Ectodermal cell (in vitro differentiated cells): ENCODE measurements at regions not wholly inside any gene's neighbourhood (a gene's known extent, or its start where the extent isn't known, plus 50 kb on each side); places are given as distances from the start of the nearest gene placed in this dataset.
"Not testable (repeated sequence)": the region's sequence is repeated elsewhere in the genome, so short reads cannot be mapped to it uniquely, and the experiment has no call there.

Experiments
- H3K27ac ChIP-seq: 2 replicates; pipeline ENCODE4 v1.7.0; 2013; ENCODE audit warnings: mild to moderate bottlenecking, low read depth, low read length; ENCODE audit not compliant: insufficient read depth, poor library complexity, severe bottlenecking
- H3K27me3 ChIP-seq: 2 replicates; pipeline ENCODE4 v1.7.0; 2013; ENCODE audit warnings: mild to moderate bottlenecking, low read length; ENCODE audit not compliant: insufficient read depth, control insufficient read depth, poor library complexity, severe bottlenecking
- H3K36me3 ChIP-seq: one replicate; pipeline ENCODE4 v1.7.0; 2013; ENCODE audit warnings: low read length; ENCODE audit not compliant: control insufficient read depth, insufficient read depth
- H3K4me1 ChIP-seq: one replicate; pipeline ENCODE4 v1.7.0; 2013; ENCODE audit warnings: low read length; ENCODE audit not compliant: control insufficient read depth, insufficient read depth
- H3K4me3 ChIP-seq: 2 replicates; pipeline ENCODE4 v1.7.0; 2013; ENCODE audit warnings: low read depth, low read length, control low read depth; ENCODE audit not compliant: insufficient read depth
- H3K9me3 ChIP-seq: 2 replicates; pipeline ENCODE4 v1.7.0; 2013; ENCODE audit warnings: mild to moderate bottlenecking, low read length, moderate library complexity; ENCODE audit not compliant: control insufficient read depth
- WGBS, 2 experiments: methylation state at CpG; one replicate each; pipeline ENCODE4 v1.1.7; 2013; ENCODE audit warnings: missing lambda C conversion rate in 2 of 2; 5-methylcytosine and 5-hydroxymethylcytosine counted together

- not testable (repeated sequence) for H3K9me3 ChIP-seq, H3K36me3 ChIP-seq, H3K27ac ChIP-seq, H3K27me3 ChIP-seq, H3K4me3 ChIP-seq
- H3K4me1 ChIP-seq: peaks cover 15% of the 10 kb centered on the region
- WGBS, 2 experiments: 97 to 98% methylated on average over 30 of the region's 30 CpGs
Observed at GRCh38 chr3:8440142-8440541, 61.5 kb upstream of the LMCD1 start.

DNA sequence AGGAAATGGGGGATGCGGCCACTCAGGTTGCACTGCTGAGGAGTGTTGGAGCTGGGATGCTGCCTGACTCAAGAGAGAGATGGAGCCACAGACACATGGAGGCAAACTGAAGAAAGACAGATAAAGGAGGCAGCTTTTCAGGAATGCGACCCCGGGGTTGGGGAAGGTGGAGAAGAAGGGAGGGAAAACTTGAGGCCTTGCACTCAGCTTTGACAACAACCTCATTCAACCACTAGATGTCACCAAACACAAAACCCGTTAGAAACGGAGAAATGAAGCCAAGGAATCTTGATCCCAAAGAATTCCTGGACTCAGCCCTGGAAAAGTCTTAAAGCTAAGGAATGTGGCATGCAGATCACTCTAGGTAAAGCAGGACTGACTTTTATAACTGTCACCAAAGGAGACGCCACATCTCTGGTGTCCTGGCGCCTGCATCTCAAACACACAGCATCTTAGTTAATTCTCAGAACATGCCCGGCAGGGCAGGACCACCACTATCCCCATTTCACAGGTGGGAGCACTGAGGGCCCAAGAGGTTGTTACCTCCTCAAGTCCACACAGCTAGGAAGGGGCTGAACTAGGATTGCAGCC is 59.6 kb upstream of the LMCD1 start:
- Histone ChIP-seq H3K36me3 (no peaks in the 10 kb centered on the region), H3K4me1 (peaks cover 15% of the 10 kb centered on the region), H3K4me3 (no peak overlapping the region), H3K27me3 (no peaks in the 10 kb centered on the region), H3K9me3 (no peaks in the 10 kb centered on the region), H3K27ac (no peak overlapping the region)
- WGBS, 2 experiments: 55 to 56% methylated on average over 7 to 8 of the region's 8 CpGs

- Histone ChIP-seq H3K36me3 (no peaks in the 10 kb centered on the region), H3K27me3 (no peaks in the 10 kb centered on the region), H3K4me3 (no peak overlapping the region), H3K4me1 (peaks cover 15% of the 10 kb centered on the region), H3K27ac (no peak overlapping the region), H3K9me3 (no peaks in the 10 kb centered on the region)
- 89 to 90% methylated on average over 4 of the region's 4 CpGs for WGBS, 2 experiments
Observed at GRCh38 chr3:8442993-8443650, 58.5 kb upstream of the LMCD1 start.

GRCh38 chr3:8443829-8444791 is 57.5 kb upstream of the LMCD1 start:
- Histone ChIP-seq H3K36me3 (no peaks in the 10 kb centered on the region), H3K27me3 (no peaks in the 10 kb centered on the region), H3K27ac (peak overlapping the region; percentile 64), H3K4me3 (peak overlapping the region; percentile 5), H3K4me1 (peaks cover 15% of the 10 kb centered on the region), H3K9me3 (no peaks in the 10 kb centered on the region)
- 41 to 43% methylated on average over 15 of the region's 15 CpGs for WGBS, 2 experiments

GRCh38 chr3:8444883-8445282 is 56.7 kb upstream of the LMCD1 start:
- no peaks in the 10 kb centered on the region for H3K27me3 ChIP-seq
- H3K36me3 ChIP-seq: no peaks in the 10 kb centered on the region
- 93 to 95% methylated on average over 2 to 3 of the region's 3 CpGs for WGBS, 2 experiments
- H3K9me3 ChIP-seq: no peaks in the 10 kb centered on the region
- H3K4me1 ChIP-seq: peaks cover 15% of the 10 kb centered on the region
- no peak overlapping the region for H3K27ac ChIP-seq
- H3K4me3 ChIP-seq: no peak overlapping the region

GRCh38 chr3:8445861-8446260 is 55.8 kb upstream of the LMCD1 start:
- H3K4me3 ChIP-seq: no peak overlapping the region
- H3K36me3 ChIP-seq: no peaks in the 10 kb centered on the region
- H3K27me3 ChIP-seq: no peaks in the 10 kb centered on the region
- no peak overlapping the region for H3K27ac ChIP-seq
- peaks cover 15% of the 10 kb centered on the region for H3K4me1 ChIP-seq
- WGBS, 2 experiments: 89 to 93% methylated on average over 2 of the region's 2 CpGs
- no peaks in the 10 kb centered on the region for H3K9me3 ChIP-seq

DNA sequence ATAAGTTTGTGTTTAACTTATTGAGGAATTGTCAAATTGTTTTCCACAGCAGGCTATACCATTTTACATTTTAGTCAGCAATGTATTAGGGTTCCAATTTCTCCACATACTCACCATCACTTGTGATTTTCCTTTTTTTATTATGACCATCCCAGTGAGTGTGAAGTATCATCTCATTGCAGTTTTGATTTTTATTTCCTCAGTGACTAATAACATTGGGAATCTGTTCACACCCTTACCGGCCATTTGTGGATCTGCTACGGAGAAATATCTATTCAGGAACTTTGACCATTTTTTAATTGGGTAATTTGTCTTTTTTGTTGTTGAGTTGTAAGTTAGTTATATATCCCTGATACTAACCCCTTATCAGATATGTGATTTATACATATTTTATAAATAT is 54.8 kb upstream of the LMCD1 start:
- H3K27me3 ChIP-seq: no peaks in the 10 kb centered on the region
- H3K9me3 ChIP-seq: no peaks in the 10 kb centered on the region
- H3K4me1 ChIP-seq: peaks cover 15% of the 10 kb centered on the region
- no peaks in the 10 kb centered on the region for H3K36me3 ChIP-seq
- H3K4me3 ChIP-seq: no peak overlapping the region
- no peak overlapping the region for H3K27ac ChIP-seq
- 100% methylated on average over 1 of the region's 2 CpGs for WGBS, 2 experiments

- H3K4me3 ChIP-seq: no peak overlapping the region
- no peaks in the 10 kb centered on the region for H3K27me3 ChIP-seq
- H3K4me1 ChIP-seq: no peaks in the 10 kb centered on the region
- H3K9me3 ChIP-seq: no peaks in the 10 kb centered on the region
- no peaks in the 10 kb centered on the region for H3K36me3 ChIP-seq
- H3K27ac ChIP-seq: no peak overlapping the region
Observed at GRCh38 chr3:8450618-8451017, 51.0 kb upstream of the LMCD1 start.

- H3K4me1 ChIP-seq: peaks cover 6% of the 10 kb centered on the region
- H3K36me3 ChIP-seq: no peaks in the 10 kb centered on the region
- 94 to 96% methylated on average over 4 of the region's 4 CpGs for WGBS, 2 experiments
- no peak overlapping the region for H3K27ac ChIP-seq
- H3K4me3 ChIP-seq: no peak overlapping the region
- H3K27me3 ChIP-seq: no peaks in the 10 kb centered on the region
- H3K9me3 ChIP-seq: no peaks in the 10 kb centered on the region
Observed at GRCh38 chr3:8451696-8452095, 49.9 kb upstream of the LMCD1 start.
